WTC11 (cell line): ENCODE measurements at regions not wholly inside any gene's neighbourhood (a gene's known extent, or its start where the extent isn't known, plus 50 kb on each side); places are given as distances from the start of the nearest gene placed in this dataset.

Source experiments
- ATAC-seq: fragments of 200-7000 bp; cut with Tn5 transposase; 2 replicates; pipeline ENCODE4 v1.10.0; 2021; ENCODE audit warnings: mild to moderate bottlenecking, moderate library complexity
- CTCF ChIA-PET: fragments of 300-600 bp; sonication (Branson Sonifier 250); formaldehyde crosslinking; loops from one replicate; lab custom pipeline; 2021; ENCODE audit warnings: antibody characterized with exemption; lab: Charles Lee
- POLR2A ChIA-PET: fragments of 350-600 bp; sonication (Branson Sonifier 250); formaldehyde crosslinking; loops from one replicate; lab custom pipeline; 2021; ENCODE audit warnings: antibody characterized with exemption; lab: Charles Lee
- DNase-seq: peaks from one replicate; pipeline ENCODE4 v3.0.0; 2021; ENCODE audit warnings: low spot score
- H3K27ac Mint-ChIP-seq: 2 replicates; pipeline ENCODE4 v1.8.0; 2021; ENCODE audit warnings: mixed read lengths
- H3K27me3 Mint-ChIP-seq: 2 replicates; pipeline ENCODE4 v1.8.0; 2021; ENCODE audit warnings: low read depth, mild to moderate bottlenecking, moderate library complexity, mixed read lengths
- H3K36me3 Mint-ChIP-seq: 2 replicates; pipeline ENCODE4 v1.8.0; 2021; ENCODE audit warnings: mixed read lengths
- H3K4me1 Mint-ChIP-seq: 2 replicates; pipeline ENCODE4 v1.8.0; 2022; ENCODE audit warnings: mixed read lengths
- H3K4me3 Mint-ChIP-seq: 2 replicates; pipeline ENCODE4 v1.8.0; 2021; ENCODE audit warnings: mild to moderate bottlenecking, moderate library complexity, mixed read lengths
- H3K9me3 Mint-ChIP-seq: 2 replicates; pipeline ENCODE4 v1.8.0; 2021; ENCODE audit warnings: mixed read lengths
- ATF3 ChIP-seq: sonication (generic); formaldehyde crosslinking; conservative IDR thresholded peaks from 2 replicates; pipeline ENCODE4 v1.8.1; 2022; ENCODE audit warnings: mild to moderate bottlenecking, missing genetic modification reagents
- E2F5 ChIP-seq: sonication (generic); formaldehyde crosslinking; IDR thresholded peaks from 2 replicates; pipeline ENCODE4 v1.8.1; 2022; ENCODE audit warnings: mild to moderate bottlenecking, moderate library complexity, missing genetic modification reagents
- ERG ChIP-seq: fragments of 250-450 bp; sonication (Bioruptor Pico); IDR thresholded peaks from 2 replicates; pipeline ENCODE4 v1.8.0; 2021; ENCODE audit warnings: mild to moderate bottlenecking
- FOXK1 ChIP-seq: sonication (generic); formaldehyde crosslinking; IDR thresholded peaks from 2 replicates; pipeline ENCODE4 v1.8.0; 2022; ENCODE audit warnings: mild to moderate bottlenecking, moderate library complexity, missing genetic modification reagents
- FOXP4 ChIP-seq: sonication (generic); formaldehyde crosslinking; IDR thresholded peaks from 2 replicates; pipeline ENCODE4 v1.8.0; 2022; ENCODE audit warnings: mild to moderate bottlenecking, missing genetic modification reagents
- GABPB1 ChIP-seq: sonication (generic); formaldehyde crosslinking; IDR thresholded peaks from 2 replicates; pipeline ENCODE4 v1.8.1; 2023; ENCODE audit warnings: mild to moderate bottlenecking, missing genetic modification reagents
- GTF2I ChIP-seq: fragments of 250-450 bp; sonication (Bioruptor Pico); conservative IDR thresholded peaks from 2 replicates; pipeline ENCODE4 v1.4.0; 2021; ENCODE audit warnings: mild to moderate bottlenecking
- IRF1 ChIP-seq: sonication (generic); formaldehyde crosslinking; IDR thresholded peaks from 2 replicates; pipeline ENCODE4 v1.8.0; 2023; ENCODE audit warnings: missing genetic modification reagents
- MAX ChIP-seq: sonication (generic); formaldehyde crosslinking; IDR thresholded peaks from 2 replicates; pipeline ENCODE4 v1.8.0; 2022; ENCODE audit warnings: mild to moderate bottlenecking, missing genetic modification reagents
- STAT6 ChIP-seq: sonication (generic); formaldehyde crosslinking; conservative IDR thresholded peaks from 2 replicates; pipeline ENCODE4 v1.8.1; 2023; ENCODE audit warnings: mild to moderate bottlenecking, low read depth, missing genetic modification reagents, moderate library complexity
- USF1 ChIP-seq: sonication (generic); formaldehyde crosslinking; IDR thresholded peaks from 2 replicates; pipeline ENCODE4 v1.8.0; 2022; ENCODE audit warnings: mild to moderate bottlenecking, missing genetic modification reagents
- ZNF121 ChIP-seq: sonication (generic); formaldehyde crosslinking; IDR thresholded peaks from 2 replicates; pipeline ENCODE4 v1.8.0; 2023; ENCODE audit warnings: missing genetic modification reagents
- ZNF396 ChIP-seq: fragments of 250-450 bp; sonication (Bioruptor Pico); IDR thresholded peaks from 2 replicates; pipeline ENCODE4 v1.8.0; 2021; ENCODE audit warnings: mild to moderate bottlenecking, moderate library complexity, borderline replicate concordance
- ZNF512 ChIP-seq: sonication (generic); formaldehyde crosslinking; IDR thresholded peaks from 2 replicates; pipeline ENCODE4 v1.8.1; 2022; ENCODE audit warnings: missing genetic modification reagents, borderline replicate concordance
- ZNF671 ChIP-seq: fragments of 250-450 bp; sonication (Bioruptor Pico); IDR thresholded peaks from 2 replicates; pipeline ENCODE4 v1.8.0; 2021; ENCODE audit warnings: mild to moderate bottlenecking

GRCh38 chr2:239561446-239562001 lies 160.7 kb upstream of the HDAC4 start:
- no peak for DNase-seq

GRCh38 chr2:239559417-239560261 lies 158.8 kb upstream of the HDAC4 start:
- ChIA-PET POLR2A (no interaction called here), CTCF (no interaction called here)
- ATAC-seq (no peak), DNase-seq (no peak)
- H3K36me3 Mint-ChIP-seq, result no peaks in the 10 kb centered on the region
- TF ChIP-seq E2F5, result no peak
- TF ChIP-seq ZNF671 (CRISPR knock-in tag), result no peak
- TF ChIP-seq MAX (CRISPR knock-in tag), result no peak
- TF ChIP-seq, all 79 proteins: peak for 0
- H3K9me3 Mint-ChIP-seq, result no peaks in the 10 kb centered on the region
- no peaks in the 10 kb centered on the region for H3K4me1 Mint-ChIP-seq
- no peak overlapping the region for H3K4me3 Mint-ChIP-seq
- H3K27ac Mint-ChIP-seq, result no peak overlapping the region
- no peaks in the 10 kb centered on the region for H3K27me3 Mint-ChIP-seq

More at GRCh38 chr2:239561446-239562001, 160.7 kb upstream of the HDAC4 start:
- ChIA-PET CTCF (interaction anchor here (0.6 kb wide), 1 partner anchor 179 kb away, joined by 5 read pairs; no protein-coding TSS in a partner anchor), POLR2A (interaction anchor here (0.6 kb wide), 1 partner anchor 35 kb away, joined by 3 read pairs; no protein-coding TSS in a partner anchor)
- Mint-ChIP-seq H3K9me3 (no peaks in the 10 kb centered on the region), H3K4me3 (no peak overlapping the region), H3K36me3 (no peaks in the 10 kb centered on the region), H3K27ac (no peak overlapping the region), H3K27me3 (no peaks in the 10 kb centered on the region), H3K4me1 (no peaks in the 10 kb centered on the region)
- ATAC-seq, result no peak
- TF ChIP-seq GABPB1 (CRISPR knock-in tag) (no peak), IRF1 (CRISPR knock-in tag) (no peak), FOXK1 (CRISPR knock-in tag) (no peak), ERG (no peak), ZNF396 (CRISPR knock-in tag) (no peak), STAT6 (CRISPR knock-in tag) (no peak)

GRCh38 chr2:239558661-239559060 lies 157.8 kb upstream of the HDAC4 start:
- Mint-ChIP-seq H3K27me3 (no peaks in the 10 kb centered on the region), H3K4me1 (no peaks in the 10 kb centered on the region), H3K9me3 (no peaks in the 10 kb centered on the region), H3K4me3 (no peak overlapping the region), H3K27ac (no peak overlapping the region), H3K36me3 (no peaks in the 10 kb centered on the region)
- ATAC-seq (no peak), DNase-seq (no peak)
- ChIA-PET CTCF (no interaction called here), POLR2A (no interaction called here)
- TF ChIP-seq ZNF121 (CRISPR knock-in tag) (no peak), FOXP4 (CRISPR knock-in tag) (no peak), USF1 (CRISPR knock-in tag) (no peak), ATF3 (CRISPR knock-in tag) (no peak), GTF2I (no peak), STAT6 (CRISPR knock-in tag) (no peak), ZNF512 (no peak)
